Bronchial epithelial cell (primary cell): ENCODE measurements at regions not wholly inside any gene's neighbourhood (a gene's known extent, or its start where the extent isn't known, plus 50 kb on each side); places are given as distances from the start of the nearest gene placed in this dataset.

Experiments used
- DNase-seq: peaks from one replicate; pipeline ENCODE4 v3.0.0-alpha.2; 2010; ENCODE audit warnings: low read depth
- FAIRE-seq: peaks from 2 replicates; lab custom pipeline; 2011; peaks lifted over from hg19 to GRCh38; lab: Jason Lieb, UNC
- H3K27me3 ChIP-seq: 2 replicates; pipeline ENCODE4 v1.5.1; 2011; ENCODE audit warnings: low read length; ENCODE audit not compliant: control insufficient read depth, insufficient read depth
- H3K36me3 ChIP-seq: 2 replicates; pipeline ENCODE4 v1.5.1; 2011; ENCODE audit warnings: low read length; ENCODE audit not compliant: control insufficient read depth, insufficient read depth
- H3K4me3 ChIP-seq: 2 replicates; pipeline ENCODE4 v1.5.1; 2011; ENCODE audit warnings: mild to moderate bottlenecking, low read depth, low read length, control low read depth
- TF ChIP-seq, protein P1 (sequence below): IDR thresholded peaks from 2 replicates; pipeline ENCODE4 v1.5.1; 2011; ENCODE audit warnings: mild to moderate bottlenecking, moderate library complexity, low read length, control low read depth, inconsistent platforms; ENCODE audit not compliant: insufficient read depth, severe bottlenecking

DNA sequence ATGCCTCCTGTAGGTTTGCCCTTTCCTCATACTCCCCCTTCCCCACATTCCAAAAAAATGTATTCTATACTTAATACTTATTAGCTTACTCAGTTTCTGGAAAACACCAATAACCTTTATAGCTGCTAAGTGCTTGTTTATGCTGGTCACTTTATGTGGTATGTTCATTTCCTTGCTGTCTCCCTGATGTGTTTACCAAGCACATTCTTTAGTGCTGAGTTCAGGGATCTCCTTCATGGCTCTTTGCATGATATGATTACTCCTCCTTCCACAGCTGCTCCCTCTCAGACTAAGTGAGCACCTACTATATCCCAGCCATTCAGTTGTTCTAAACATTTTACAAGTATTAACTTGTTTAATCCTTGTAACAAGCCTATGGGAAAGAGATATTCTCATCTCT is 698.3 kb upstream of the FANCL start:
- H3K4me3 ChIP-seq = no peak overlapping the region
- H3K36me3 ChIP-seq = no peaks in the 10 kb centered on the region
- DNase-seq = peak; percentile 70
- no peak for FAIRE-seq
- TF ChIP-seq, protein P1, sequence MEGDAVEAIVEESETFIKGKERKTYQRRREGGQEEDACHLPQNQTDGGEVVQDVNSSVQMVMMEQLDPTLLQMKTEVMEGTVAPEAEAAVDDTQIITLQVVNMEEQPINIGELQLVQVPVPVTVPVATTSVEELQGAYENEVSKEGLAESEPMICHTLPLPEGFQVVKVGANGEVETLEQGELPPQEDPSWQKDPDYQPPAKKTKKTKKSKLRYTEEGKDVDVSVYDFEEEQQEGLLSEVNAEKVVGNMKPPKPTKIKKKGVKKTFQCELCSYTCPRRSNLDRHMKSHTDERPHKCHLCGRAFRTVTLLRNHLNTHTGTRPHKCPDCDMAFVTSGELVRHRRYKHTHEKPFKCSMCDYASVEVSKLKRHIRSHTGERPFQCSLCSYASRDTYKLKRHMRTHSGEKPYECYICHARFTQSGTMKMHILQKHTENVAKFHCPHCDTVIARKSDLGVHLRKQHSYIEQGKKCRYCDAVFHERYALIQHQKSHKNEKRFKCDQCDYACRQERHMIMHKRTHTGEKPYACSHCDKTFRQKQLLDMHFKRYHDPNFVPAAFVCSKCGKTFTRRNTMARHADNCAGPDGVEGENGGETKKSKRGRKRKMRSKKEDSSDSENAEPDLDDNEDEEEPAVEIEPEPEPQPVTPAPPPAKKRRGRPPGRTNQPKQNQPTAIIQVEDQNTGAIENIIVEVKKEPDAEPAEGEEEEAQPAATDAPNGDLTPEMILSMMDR = no peak
- H3K27me3 ChIP-seq = no peaks in the 10 kb centered on the region

DNA sequence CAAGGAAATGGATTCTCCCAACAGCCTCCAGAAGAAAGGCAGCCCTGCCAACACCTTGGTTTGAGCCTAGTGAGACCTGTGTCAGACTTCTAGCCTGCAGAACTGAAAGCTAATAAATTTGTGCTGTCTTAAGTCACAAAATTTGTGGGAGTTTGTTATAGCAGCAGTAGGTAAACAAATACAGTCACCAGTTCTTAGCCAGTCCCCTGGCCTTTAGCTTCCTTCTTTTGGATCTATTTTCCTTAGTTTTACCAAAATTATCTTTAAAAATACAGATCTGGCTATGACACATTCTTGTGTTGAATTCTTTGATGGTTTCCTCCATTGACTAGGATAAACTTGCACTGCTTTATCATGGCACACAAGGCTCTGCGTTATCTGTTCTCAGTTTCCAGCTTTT is 697.9 kb upstream of the FANCL start:
- DNase-seq = no peak
- Histone ChIP-seq H3K4me3 (no peak overlapping the region), H3K36me3 (no peaks in the 10 kb centered on the region), H3K27me3 (no peaks in the 10 kb centered on the region)
- no peak for FAIRE-seq
- TF ChIP-seq, protein P1 = no peak

DNA sequence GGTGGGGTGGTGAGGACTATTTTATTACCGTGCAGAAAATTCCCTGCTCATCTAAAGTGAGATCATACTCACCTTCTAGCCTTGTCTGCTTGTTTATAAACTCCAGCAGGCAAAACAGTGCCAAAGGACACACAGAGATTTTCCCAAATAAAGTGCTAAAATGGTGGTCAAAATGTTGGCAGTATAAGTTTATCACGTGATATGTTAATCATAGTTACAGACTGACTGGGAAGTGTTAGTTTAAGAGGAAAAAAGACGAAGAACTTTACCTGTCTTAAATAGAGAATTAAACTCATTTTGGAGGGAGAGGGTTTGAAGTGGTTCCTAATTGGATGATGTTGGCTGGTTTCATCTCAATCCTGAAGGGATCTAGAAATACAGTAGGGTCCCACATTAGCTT is 691.7 kb upstream of the FANCL start:
- H3K4me3 ChIP-seq = no peak overlapping the region
- H3K36me3 ChIP-seq = no peaks in the 10 kb centered on the region
- FAIRE-seq (no peak), DNase-seq (no peak)
- TF ChIP-seq, protein P1 = no peak
- H3K27me3 ChIP-seq = no peaks in the 10 kb centered on the region

DNA sequence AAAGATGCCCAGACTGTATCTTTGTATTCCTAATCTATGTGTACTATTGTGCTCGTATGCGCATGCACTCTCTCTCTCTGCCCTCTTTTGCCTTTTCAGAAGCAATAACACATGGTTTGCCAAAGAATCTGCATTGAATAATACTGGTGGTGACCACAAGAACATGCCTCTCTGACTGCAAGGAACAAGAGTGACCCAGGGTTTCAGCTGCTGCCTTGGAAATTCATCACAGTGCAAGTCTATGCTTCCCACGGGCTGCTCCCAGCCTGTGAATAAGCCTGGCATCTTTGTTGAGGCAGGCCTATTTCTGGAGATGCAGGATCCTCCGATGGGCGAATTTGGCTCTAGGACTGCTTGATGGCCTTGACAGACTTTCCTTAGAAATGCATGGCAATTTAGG is 689.4 kb upstream of the FANCL start:
- TF ChIP-seq, protein P1 = no peak
- DNase-seq (no peak), FAIRE-seq (no peak)
- Histone ChIP-seq H3K36me3 (no peaks in the 10 kb centered on the region), H3K27me3 (no peaks in the 10 kb centered on the region), H3K4me3 (no peak overlapping the region)

GRCh38 chr2:58928973-58929372 is 687.8 kb upstream of the FANCL start:
- FAIRE-seq = no peak
- TF ChIP-seq, protein P1 = no peak
- H3K27me3 ChIP-seq = no peaks in the 10 kb centered on the region

DNA sequence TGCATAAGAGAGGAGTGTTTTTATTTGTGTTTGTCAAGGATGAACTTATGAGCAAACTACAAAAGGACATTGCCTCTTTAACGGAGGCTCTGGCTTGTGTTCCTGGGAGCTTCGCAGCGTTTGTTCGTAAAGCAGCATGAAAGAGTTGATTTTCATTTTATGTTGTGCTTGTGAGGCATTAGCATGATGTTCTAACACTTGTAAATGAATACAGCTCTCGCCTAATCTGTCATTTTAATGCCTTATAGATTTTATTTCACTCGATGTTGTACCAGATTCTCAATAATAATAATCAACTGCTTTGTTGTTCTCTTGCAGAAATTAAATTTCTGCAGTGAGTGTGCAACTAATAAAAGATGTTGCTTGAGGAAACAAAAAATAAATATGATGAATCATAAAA is 687.3 kb upstream of the FANCL start:
- TF ChIP-seq, protein P1 = no peak
- Histone ChIP-seq H3K27me3 (no peaks in the 10 kb centered on the region), H3K4me3 (no peak overlapping the region), H3K36me3 (no peaks in the 10 kb centered on the region)
- FAIRE-seq = no peak
- no peak for DNase-seq

More at GRCh38 chr2:58928973-58929372, 687.8 kb upstream of the FANCL start:
- H3K36me3 ChIP-seq = no peaks in the 10 kb centered on the region
- H3K4me3 ChIP-seq = no peak overlapping the region
- DNase-seq = no peak
